SK-N-SH (cell line): ENCODE measurements at regions not wholly inside any gene's neighbourhood (a gene's known extent, or its start where the extent isn't known, plus 50 kb on each side); places are given as distances from the start of the nearest gene placed in this dataset.

Experiments used
- CTCF ChIA-PET: fragments of 300-600, 350-600 bp; formaldehyde crosslinking; extraction: SDS; loops from one replicate; lab custom pipeline; 2021; lab: Yijun Ruan, JAX
- POLR2A ChIA-PET: fragments of 350-600 bp; sonication (Branson Sonifier 250); formaldehyde crosslinking; extraction: SDS; loops from one replicate; lab custom pipeline; 2020; ENCODE audit warnings: antibody characterized with exemption, inconsistent platforms; lab: Yijun Ruan, JAX
- DNase-seq: peaks from one replicate; pipeline ENCODE4 v3.0.0; 2012
- H2AFZ ChIP-seq: fragments of 200-600 bp; sonication (generic); 2 replicates; pipeline ENCODE4 v1.8.1; 2016; ENCODE audit warnings: antibody characterized with exemption, mild to moderate bottlenecking, low read depth
- H3F3A ChIP-seq: fragments of 200-600 bp; sonication (generic); replicated peaks from 2 replicates; pipeline ENCODE3; 2016; ENCODE audit warnings: antibody characterized with exemption, mild to moderate bottlenecking; ENCODE audit not compliant: insufficient read depth
- H3K27ac ChIP-seq, 2 experiments: fragments of 200-500 bp in 1 of 2; fragments of 200-600 bp in 1 of 2; sonication (Bioruptor generic) in 1 of 2; sonication (generic), shearing (Covaris generic) in 1 of 2; 2 replicates each; pipeline versions ENCODE4 v1.5.1 to v1.6.1; 2014 to 2016; ENCODE audit warnings: low read depth in 2 of 2, inconsistent platforms in 1 of 2, low read length in 1 of 2, mild to moderate bottlenecking in 1 of 2, mixed read lengths in 1 of 2
- H3K27me3 ChIP-seq: fragments of 200-600 bp; sonication (generic), shearing (Covaris generic); 2 replicates; pipeline ENCODE4 v1.6.1; 2016; ENCODE audit warnings: mixed run types; ENCODE audit not compliant: insufficient read depth
- H3K36me3 ChIP-seq, 2 experiments: fragments of 200-500 bp in 1 of 2; fragments of 200-600 bp in 1 of 2; sonication (Bioruptor generic) in 1 of 2; sonication (generic) in 1 of 2; replicated peaks in 1 of 2; 2 replicates each; pipeline versions ENCODE3 to v1.5.1; 2014 to 2016; ENCODE audit warnings: low read length in 1 of 2, mild to moderate bottlenecking in 1 of 2; ENCODE audit not compliant: insufficient read depth in 2 of 2, control insufficient read depth in 1 of 2
- H3K4me1 ChIP-seq, 2 experiments: fragments of 200-500 bp in 1 of 2; fragments of 200-600 bp in 1 of 2; sonication (Bioruptor generic) in 1 of 2; sonication (generic), shearing (Covaris generic) in 1 of 2; 2 replicates each; pipeline versions ENCODE4 v1.5.1 to v1.6.1; 2014 to 2016; ENCODE audit warnings: low read depth in 1 of 2, low read length in 1 of 2, mixed run types in 1 of 2; ENCODE audit not compliant: insufficient read depth in 2 of 2, control insufficient read depth in 1 of 2
- H3K4me2 ChIP-seq: fragments of 200-600 bp; sonication (generic), shearing (Covaris generic); 2 replicates; pipeline ENCODE4 v1.6.1; 2017; ENCODE audit warnings: mixed run types
- H3K4me3 ChIP-seq, 2 experiments: fragments of 200-500 bp in 1 of 2; fragments of 200-600 bp in 1 of 2; sonication (Bioruptor generic) in 1 of 2; sonication (generic), shearing (Covaris generic) in 1 of 2; 2 replicates each; pipeline versions ENCODE4 v1.5.1 to v1.8.1; 2014 to 2016; ENCODE audit warnings: low read depth in 2 of 2, inconsistent platforms in 1 of 2, low read length in 1 of 2, mild to moderate bottlenecking in 1 of 2, mixed read lengths in 1 of 2, moderate library complexity in 1 of 2
- H3K79me2 ChIP-seq: fragments of 200-600 bp; sonication (generic); 2 replicates; pipeline ENCODE4 v1.8.1; 2017; ENCODE audit warnings: mild to moderate bottlenecking; ENCODE audit not compliant: insufficient read depth
- H3K9ac ChIP-seq: fragments of 200-600 bp; sonication (generic); 2 replicates; pipeline ENCODE4 v1.6.1; 2017; ENCODE audit warnings: mixed run types
- H3K9me2 ChIP-seq: fragments of 200-600 bp; sonication (generic); 2 replicates; pipeline ENCODE4 v1.6.1; 2017; ENCODE audit warnings: mixed run types
- H3K9me3 ChIP-seq: fragments of 200-600 bp; sonication (generic); 2 replicates; pipeline ENCODE4 v1.6.1; 2017; ENCODE audit warnings: mixed run types, mild to moderate bottlenecking, moderate library complexity
- H4K20me1 ChIP-seq: fragments of 200-600 bp; sonication (generic); 2 replicates; pipeline ENCODE4 v1.6.1; 2017; ENCODE audit warnings: mild to moderate bottlenecking, mixed run types; ENCODE audit not compliant: insufficient read depth
- CHD2 ChIP-seq: fragments of 150-350 bp; IDR thresholded peaks from 2 replicates; pipeline ENCODE4 v1.6.1; 2018; ENCODE audit warnings: low read length; ENCODE audit not compliant: partially characterized antibody
- ELF1 ChIP-seq: IDR thresholded peaks from 2 replicates; pipeline ENCODE4 v1.4.0; 2012
- EZH2phosphoT487 ChIP-seq: fragments of 200-600 bp; sonication (generic); IDR thresholded peaks from 2 replicates; pipeline ENCODE4 v1.6.1; 2017; ENCODE audit warnings: low read depth, mixed run types, mild to moderate bottlenecking, antibody characterized with exemption, moderate library complexity, borderline replicate concordance
- FOSL2 ChIP-seq: IDR thresholded peaks from 2 replicates; pipeline ENCODE4 v1.4.0; 2012; ENCODE audit warnings: low read depth, mild to moderate bottlenecking, moderate library complexity, borderline replicate concordance
- FOXJ3 ChIP-seq: sonication (generic); formaldehyde crosslinking; IDR thresholded peaks from 2 replicates; pipeline ENCODE4 v1.5.1; 2020; ENCODE audit warnings: mild to moderate bottlenecking, missing genetic modification reagents
- FOXM1 ChIP-seq: IDR thresholded peaks from 2 replicates; pipeline ENCODE4 v1.4.0; 2012; ENCODE audit warnings: low read depth, mild to moderate bottlenecking
- GABPA ChIP-seq: IDR thresholded peaks from 2 replicates; pipeline ENCODE4 v1.4.0; 2012; ENCODE audit warnings: low read depth, mild to moderate bottlenecking
- JUND ChIP-seq: IDR thresholded peaks from 2 replicates; pipeline ENCODE4 v1.4.0; 2012
- MEF2A ChIP-seq: IDR thresholded peaks from 2 replicates; pipeline ENCODE4 v1.4.0; 2012; ENCODE audit warnings: low read depth, borderline replicate concordance
- MXI1 ChIP-seq: IDR thresholded peaks from 2 replicates; pipeline ENCODE4 v1.6.1; 2012; ENCODE audit warnings: mild to moderate bottlenecking, low read depth, low read length, improper control_type of control experiment
- NFIC ChIP-seq: IDR thresholded peaks from 2 replicates; pipeline ENCODE4 v1.4.0; 2012; ENCODE audit warnings: borderline replicate concordance
- REST ChIP-seq: IDR thresholded peaks from 2 replicates; pipeline ENCODE4 v1.6.1; 2012; ENCODE audit warnings: mild to moderate bottlenecking, low read depth, low read length, moderate library complexity
- SIN3A ChIP-seq: IDR thresholded peaks from 2 replicates; pipeline ENCODE4 v1.6.1; 2012; ENCODE audit warnings: low read depth, mild to moderate bottlenecking, low read length, moderate library complexity, borderline replicate concordance
- TEAD4 ChIP-seq: IDR thresholded peaks from 2 replicates; pipeline ENCODE4 v1.4.0; 2012; ENCODE audit warnings: mild to moderate bottlenecking, borderline replicate concordance; ENCODE audit not compliant: insufficient read depth
- USF1 ChIP-seq: IDR thresholded peaks from 2 replicates; pipeline ENCODE4 v1.4.0; 2012; ENCODE audit warnings: low read depth, borderline replicate concordance
- YY1 ChIP-seq: IDR thresholded peaks from 2 replicates; pipeline ENCODE4 v1.4.0; 2012; ENCODE audit warnings: low read depth, mild to moderate bottlenecking
- ZBTB33 ChIP-seq: IDR thresholded peaks from 2 replicates; pipeline ENCODE4 v1.4.0; 2012; ENCODE audit warnings: low read depth, borderline replicate concordance
- WGBS: methylation state at CpG from one replicate; pipeline ENCODE4 v1.1.6; 2017; ENCODE audit warnings: low lambda C conversion rate; 5-methylcytosine and 5-hydroxymethylcytosine counted together
- TF ChIP-seq, protein P1 (sequence below): fragments of 150-350 bp; IDR thresholded peaks from 2 replicates; pipeline ENCODE4 v1.6.1; 2017; ENCODE audit warnings: antibody characterized with exemption, low read length, low read depth, borderline replicate concordance

DNA sequence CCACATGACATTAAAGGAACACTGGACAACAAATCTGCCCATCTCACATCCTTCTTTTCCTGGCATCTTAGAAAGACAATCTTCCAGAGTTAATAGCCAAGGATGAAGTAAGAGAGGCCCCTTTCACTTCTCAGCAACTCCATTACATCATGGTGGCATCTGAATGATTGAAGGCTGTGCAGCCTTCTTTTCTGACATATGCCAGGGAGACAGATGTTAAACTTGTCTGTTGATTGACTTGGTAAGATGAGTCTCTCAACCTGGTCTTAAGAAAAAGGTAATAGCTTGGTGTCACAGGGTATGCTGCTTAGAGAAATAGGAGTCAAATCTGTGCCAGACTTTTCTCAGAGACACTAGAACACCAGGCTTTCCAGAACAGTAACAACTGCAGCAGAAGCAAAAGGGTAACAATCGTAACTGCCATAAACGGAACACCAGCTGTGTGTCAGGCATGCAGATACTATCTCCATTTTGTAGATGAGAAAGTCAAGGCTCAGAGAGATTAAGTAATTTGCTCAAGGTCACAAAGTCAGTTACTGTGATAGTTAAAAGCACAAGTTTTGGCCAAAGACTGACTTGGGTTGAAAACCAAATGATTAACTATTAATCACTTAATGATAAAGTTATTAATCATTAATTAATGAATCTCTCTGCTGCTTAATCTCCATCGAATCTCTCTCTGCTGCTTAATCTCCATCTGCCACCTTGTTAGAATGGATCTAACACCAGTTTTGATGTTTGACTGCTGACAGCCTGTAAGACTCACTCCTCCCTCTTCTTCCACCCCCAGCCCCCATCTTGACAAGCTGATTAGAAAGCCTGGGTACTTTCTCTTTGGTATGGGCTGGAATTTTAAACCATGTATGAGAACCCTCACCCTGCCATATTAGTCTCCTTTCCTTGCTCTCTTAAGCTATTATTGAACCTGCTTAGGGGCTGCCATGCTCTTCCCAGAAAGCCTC is 353.5 kb downstream of the ENC1 start (continued):
- TF ChIP-seq, protein P1, sequence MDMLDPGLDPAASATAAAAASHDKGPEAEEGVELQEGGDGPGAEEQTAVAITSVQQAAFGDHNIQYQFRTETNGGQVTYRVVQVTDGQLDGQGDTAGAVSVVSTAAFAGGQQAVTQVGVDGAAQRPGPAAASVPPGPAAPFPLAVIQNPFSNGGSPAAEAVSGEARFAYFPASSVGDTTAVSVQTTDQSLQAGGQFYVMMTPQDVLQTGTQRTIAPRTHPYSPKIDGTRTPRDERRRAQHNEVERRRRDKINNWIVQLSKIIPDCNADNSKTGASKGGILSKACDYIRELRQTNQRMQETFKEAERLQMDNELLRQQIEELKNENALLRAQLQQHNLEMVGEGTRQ = no peak
- no peak for TF ChIP-seq YY1
- TF ChIP-seq GABPA = no peak
- TF ChIP-seq ZBTB33 = no peak

- no peaks in the 10 kb centered on the region for H3K9me3 ChIP-seq
- no peaks in the 10 kb centered on the region for H3K79me2 ChIP-seq
- POLR2A ChIA-PET = no interaction called here
- no peak overlapping the region for H2AFZ ChIP-seq
- no peaks in the 10 kb centered on the region for H3K27me3 ChIP-seq
- no peak overlapping the region for H3K4me3 ChIP-seq
- H3F3A ChIP-seq = no peaks in the 10 kb centered on the region
- CTCF ChIA-PET = no interaction called here
- TF ChIP-seq CHD2 (no peak), MEF2A (no peak), SIN3A (no peak), NFIC (no peak), FOXM1 (no peak), FOSL2 (no peak), JUND (no peak), USF1 (no peak), FOXJ3 (CRISPR knock-in tag) (no peak), EZH2phosphoT487 (no peak), TEAD4 (no peak), REST (no peak), ELF1 (no peak), MXI1 (no peak), ZBTB33 (no peak)
- H3K4me1 ChIP-seq = peaks cover 0 to 2% of the 10 kb centered on the region in 2 experiments; a peak in 2 of 4 replicates
- H3K9ac ChIP-seq = no peak overlapping the region
- H4K20me1 ChIP-seq = no peaks in the 10 kb centered on the region
- DNase-seq = no peak
- H3K27ac ChIP-seq = no peak overlapping the region
- WGBS = 68% methylated on average over 5 of the region's 5 CpGs
- H3K4me2 ChIP-seq = no peak overlapping the region
- H3K36me3 ChIP-seq = no peaks in the 10 kb centered on the region
- no peaks in the 10 kb centered on the region for H3K9me2 ChIP-seq
These were observed 354.8 kb downstream of the ENC1 start for GRCh38 chr5:74285675-74286280.
